ENCODE measurements at regions not wholly inside any gene's neighbourhood (a gene's known extent, or its start where the extent isn't known, plus 50 kb on each side); places are given as distances from the start of the nearest gene placed in this dataset.

DNA sequence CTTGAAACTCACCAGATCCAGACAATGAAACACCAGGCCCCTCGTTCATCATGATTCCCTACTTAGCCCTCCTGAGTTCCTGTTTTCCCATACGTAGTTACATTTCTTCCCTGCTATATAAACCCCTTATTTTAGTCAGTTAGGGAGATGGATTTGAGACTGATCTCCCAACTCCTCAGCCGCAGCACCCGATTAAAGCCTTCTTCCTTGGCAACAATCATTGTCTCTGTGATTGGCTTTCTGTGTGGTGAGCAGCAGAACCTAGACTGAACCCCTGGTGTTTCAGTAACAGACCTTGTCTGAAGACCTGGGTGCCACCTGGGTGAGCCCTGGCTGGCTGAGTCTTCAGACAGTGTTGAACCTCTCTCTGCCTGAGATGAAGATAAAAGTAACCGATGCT lies 118.0 kb downstream of the OAT start:
- Histone ChIP-seq H3K4me3 (no peak overlapping the region), H3K36me3 (ENCODE audit: low read depth) (no peaks in the 10 kb centered on the region), H3K4me1 (ENCODE audit: low read depth) (no peaks in the 10 kb centered on the region), H3K9me3 (peaks cover 15% of the 10 kb centered on the region)
- intact Hi-C loops (cut with DNase I, micrococcal nuclease), result no loop called here
- ATAC-seq, result no peak
- no peak for TF ChIP-seq CTCF (IDR thresholded peaks at IDR 0.05)
- DNase-seq, result no peak

GRCh38 chr10:124300224-124300623 lies 118.5 kb downstream of the OAT start:
- DNase-seq, result no peak
- Histone ChIP-seq H3K4me3 (no peak overlapping the region), H3K9me3 (peaks cover 15% of the 10 kb centered on the region), H3K36me3 (ENCODE audit: low read depth) (no peaks in the 10 kb centered on the region), H3K4me1 (ENCODE audit: low read depth) (no peaks in the 10 kb centered on the region)
- ATAC-seq, result no peak
- intact Hi-C loops (cut with DNase I, micrococcal nuclease), result no loop called here
- TF ChIP-seq CTCF (IDR thresholded peaks at IDR 0.05), result no peak

DNA sequence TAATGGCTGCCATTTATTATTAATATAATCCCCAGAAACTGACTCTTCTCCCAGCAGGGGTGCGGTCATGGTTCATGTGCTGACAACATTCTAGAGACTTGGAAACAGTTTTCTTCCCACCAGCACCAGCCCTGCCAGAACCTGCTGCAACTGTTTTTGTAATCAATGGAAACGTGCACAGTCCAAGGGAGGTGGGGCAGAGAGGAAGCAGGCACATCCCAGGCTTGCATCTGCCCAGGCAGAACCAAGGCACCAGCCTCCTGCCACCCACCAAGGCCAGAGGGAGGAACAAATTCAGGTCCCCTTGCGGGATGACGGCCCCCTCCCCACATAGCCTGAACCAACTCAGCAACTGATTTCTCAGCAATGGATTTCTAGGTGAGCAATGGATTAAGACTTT lies 119.0 kb downstream of the OAT start:
- no peaks in the 10 kb centered on the region for H3K36me3 ChIP-seq (ENCODE audit: low read depth)
- no peak for TF ChIP-seq CTCF (IDR thresholded peaks at IDR 0.05)
- H3K9me3 ChIP-seq, result peaks cover 15% of the 10 kb centered on the region
- H3K4me1 ChIP-seq (ENCODE audit: low read depth), result no peaks in the 10 kb centered on the region
- no peak for ATAC-seq
- intact Hi-C loops (cut with DNase I, micrococcal nuclease), result no loop called here
- H3K4me3 ChIP-seq, result no peak overlapping the region
- no peak for DNase-seq

DNA sequence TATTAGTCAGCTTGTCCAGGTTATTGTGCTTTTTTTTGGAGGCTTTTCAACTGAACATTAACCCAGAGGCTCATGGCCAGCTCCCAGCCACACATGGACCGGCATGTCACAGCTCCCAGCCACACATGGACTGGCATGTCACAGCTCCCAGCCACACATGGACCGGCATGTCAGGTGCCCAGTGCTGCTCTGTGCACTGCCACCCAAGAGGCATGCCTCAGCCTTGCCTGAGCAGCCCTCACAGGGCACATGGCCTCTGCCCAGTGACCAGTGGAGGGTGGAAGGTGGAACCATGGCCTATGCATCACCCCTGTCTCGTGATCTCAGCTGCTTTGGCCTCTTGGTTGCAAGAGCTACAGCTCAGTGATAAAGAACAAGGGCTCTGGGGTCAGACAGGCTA lies 119.8 kb downstream of the OAT start:
- ATAC-seq (no peak), DNase-seq (no peak)
- no peak overlapping the region for H3K4me3 ChIP-seq
- no peaks in the 10 kb centered on the region for H3K36me3 ChIP-seq (ENCODE audit: low read depth)
- no peak for TF ChIP-seq CTCF (IDR thresholded peaks at IDR 0.05)
- intact Hi-C loops (cut with DNase I, micrococcal nuclease), result no loop called here
- H3K4me1 ChIP-seq (ENCODE audit: low read depth), result no peaks in the 10 kb centered on the region
- peaks cover 15% of the 10 kb centered on the region for H3K9me3 ChIP-seq

DNA sequence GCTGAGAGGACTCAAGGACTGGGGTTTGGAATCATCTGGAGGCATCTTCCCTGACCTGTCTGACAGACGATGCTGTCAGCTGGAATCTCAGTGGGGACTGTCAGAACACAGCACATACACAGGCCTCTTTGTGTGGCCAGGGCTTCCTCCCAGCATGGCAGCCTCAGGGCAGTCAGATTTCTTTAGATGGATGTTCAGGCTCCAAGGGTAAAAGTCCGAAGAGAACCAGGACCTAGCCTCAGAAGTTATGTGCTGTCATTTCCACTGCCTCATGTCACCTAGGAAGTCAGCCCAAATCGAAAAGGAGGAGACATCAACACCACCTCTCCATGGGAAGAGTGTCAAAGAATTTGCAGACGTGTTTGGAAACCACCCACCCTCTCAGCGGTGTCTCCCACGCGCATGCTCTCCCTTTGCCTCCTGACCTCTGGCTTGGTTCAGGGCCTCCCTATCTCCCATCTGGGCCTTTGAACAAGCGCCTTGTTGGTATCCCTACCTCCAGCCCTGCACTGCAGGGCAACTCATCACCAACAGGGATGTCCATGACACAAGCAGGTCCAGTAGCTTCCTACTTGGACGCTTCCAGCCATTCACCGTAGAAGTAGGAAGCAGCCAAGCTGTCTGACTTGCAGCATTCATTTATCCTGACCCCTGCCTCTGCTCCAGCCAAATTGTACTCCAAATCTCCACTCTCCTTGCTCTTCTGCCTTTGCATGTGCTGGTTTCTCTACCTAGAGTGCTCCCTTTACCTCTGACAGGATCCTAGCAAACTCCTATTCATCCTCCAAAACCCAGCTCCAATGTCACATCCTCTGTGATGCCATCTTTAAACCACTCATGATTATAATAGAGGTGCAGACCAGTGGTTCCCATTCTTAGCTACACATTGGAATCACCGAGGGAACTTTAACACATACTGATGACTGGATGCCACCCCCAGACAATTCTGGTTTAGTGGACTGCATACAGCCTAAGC lies 121.6 kb downstream of the OAT start:
- Histone ChIP-seq H3K36me3 (ENCODE audit: low read depth) (no peaks in the 10 kb centered on the region), H3K4me1 (ENCODE audit: low read depth) (no peaks in the 10 kb centered on the region), H3K4me3 (no peak overlapping the region), H3K9me3 (peaks cover 15% of the 10 kb centered on the region)
- TF ChIP-seq CTCF (IDR thresholded peaks at IDR 0.05), result no peak
- intact Hi-C loops (cut with DNase I, micrococcal nuclease), result no loop called here
- DNase-seq, result no peak
- ATAC-seq, result no peak
